DND-41 (cell line): ENCODE measurements at regions not wholly inside any gene's neighbourhood (a gene's known extent, or its start where the extent isn't known, plus 50 kb on each side); places are given as distances from the start of the nearest gene placed in this dataset.

Experiments
- EZH2 ChIP-seq: IDR thresholded peaks from 3 replicates; pipeline ENCODE4 v1.6.1; 2012; ENCODE audit warnings: borderline replicate concordance, low read depth, mild to moderate bottlenecking, moderate library complexity, low read length, inconsistent platforms; ENCODE audit not compliant: severe bottlenecking
- TF ChIP-seq, protein P1 (sequence below): IDR thresholded peaks from 2 replicates; pipeline ENCODE4 v1.5.1; 2012; ENCODE audit warnings: borderline replicate concordance, low read length, moderate library complexity, mild to moderate bottlenecking; ENCODE audit not compliant: poor library complexity, severe bottlenecking; ENCODE audit errors: extremely low read depth

GRCh38 chr2:100704711-100705110 lies 115.2 kb upstream of the NPAS2 start:
- TF ChIP-seq, protein P1, sequence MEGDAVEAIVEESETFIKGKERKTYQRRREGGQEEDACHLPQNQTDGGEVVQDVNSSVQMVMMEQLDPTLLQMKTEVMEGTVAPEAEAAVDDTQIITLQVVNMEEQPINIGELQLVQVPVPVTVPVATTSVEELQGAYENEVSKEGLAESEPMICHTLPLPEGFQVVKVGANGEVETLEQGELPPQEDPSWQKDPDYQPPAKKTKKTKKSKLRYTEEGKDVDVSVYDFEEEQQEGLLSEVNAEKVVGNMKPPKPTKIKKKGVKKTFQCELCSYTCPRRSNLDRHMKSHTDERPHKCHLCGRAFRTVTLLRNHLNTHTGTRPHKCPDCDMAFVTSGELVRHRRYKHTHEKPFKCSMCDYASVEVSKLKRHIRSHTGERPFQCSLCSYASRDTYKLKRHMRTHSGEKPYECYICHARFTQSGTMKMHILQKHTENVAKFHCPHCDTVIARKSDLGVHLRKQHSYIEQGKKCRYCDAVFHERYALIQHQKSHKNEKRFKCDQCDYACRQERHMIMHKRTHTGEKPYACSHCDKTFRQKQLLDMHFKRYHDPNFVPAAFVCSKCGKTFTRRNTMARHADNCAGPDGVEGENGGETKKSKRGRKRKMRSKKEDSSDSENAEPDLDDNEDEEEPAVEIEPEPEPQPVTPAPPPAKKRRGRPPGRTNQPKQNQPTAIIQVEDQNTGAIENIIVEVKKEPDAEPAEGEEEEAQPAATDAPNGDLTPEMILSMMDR, result no peak
- TF ChIP-seq EZH2, result no peak
